ENCODE measurements at regions not wholly inside any gene's neighbourhood (a gene's known extent, or its start where the extent isn't known, plus 50 kb on each side); places are given as distances from the start of the nearest gene placed in this dataset.

- Mint-ChIP-seq H3K27me3 (ENCODE audit: insufficient read depth, low read depth) (no peaks in the 10 kb centered on the region), H3K36me3 (no peaks in the 10 kb centered on the region), H3K4me1 (no peaks in the 10 kb centered on the region), H3K4me3 (no peak overlapping the region), H3K9me3 (no peaks in the 10 kb centered on the region), H3K27ac (no peak overlapping the region)
- Histone ChIP-seq H3K4me1 (no peaks in the 10 kb centered on the region), H3K27ac (no peak overlapping the region), H3K9me3 (ENCODE audit: low read depth) (no peaks in the 10 kb centered on the region), H3K4me3 (no peak overlapping the region), H2AFZ (replicated peaks) (no peak overlapping the region), H3K27me3 (no peaks in the 10 kb centered on the region), H3K4me2 (no peak overlapping the region), H3K9ac (no peak overlapping the region), H3K36me3 (no peaks in the 10 kb centered on the region), H3F3A (ENCODE audit: low read depth) (no peaks in the 10 kb centered on the region), H4K20me1 (ENCODE audit: low read depth) (no peaks in the 10 kb centered on the region), H3K79me2 (ENCODE audit: low read depth) (no peaks in the 10 kb centered on the region)
- DNase-seq (ENCODE audit: low spot score): no peak
- TF ChIP-seq EZH2 (IDR thresholded peaks at IDR 0.05): no peak
- no peak for TF ChIP-seq EZH2phosphoT487 (IDR thresholded peaks at IDR 0.05)
- no peak for TF ChIP-seq CTCF (IDR thresholded peaks at IDR 0.05)
Measured at GRCh38 chr5:121031491-121031890, 567.4 kb downstream of the PRR16 start.

- Histone ChIP-seq H3K4me1 (no peaks in the 10 kb centered on the region), H3K9ac (no peak overlapping the region), H4K20me1 (ENCODE audit: low read depth) (no peaks in the 10 kb centered on the region), H3K9me3 (ENCODE audit: low read depth) (no peaks in the 10 kb centered on the region), H3K4me3 (no peak overlapping the region), H3K27me3 (no peaks in the 10 kb centered on the region), H2AFZ (replicated peaks) (no peak overlapping the region), H3K36me3 (no peaks in the 10 kb centered on the region), H3F3A (ENCODE audit: low read depth) (no peaks in the 10 kb centered on the region), H3K79me2 (ENCODE audit: low read depth) (no peaks in the 10 kb centered on the region), H3K4me2 (no peak overlapping the region), H3K27ac (no peak overlapping the region)
- no peaks in the 10 kb centered on the region for H3K27me3 Mint-ChIP-seq (ENCODE audit: insufficient read depth, low read depth)
- no peak for DNase-seq (ENCODE audit: low spot score)
- H3K9me3 Mint-ChIP-seq: no peaks in the 10 kb centered on the region
- TF ChIP-seq EZH2phosphoT487 (IDR thresholded peaks at IDR 0.05) (no peak), EZH2 (IDR thresholded peaks at IDR 0.05) (no peak), CTCF (IDR thresholded peaks at IDR 0.05) (no peak)
- no peak overlapping the region for H3K27ac Mint-ChIP-seq
- H3K36me3 Mint-ChIP-seq: no peaks in the 10 kb centered on the region
- no peak overlapping the region for H3K4me3 Mint-ChIP-seq
- H3K4me1 Mint-ChIP-seq: no peaks in the 10 kb centered on the region
Measured at GRCh38 chr5:121033334-121033733, 569.2 kb downstream of the PRR16 start.

- no peak overlapping the region for H3K27ac ChIP-seq
- H3K4me3 ChIP-seq: no peak overlapping the region
- no peak overlapping the region for H2AFZ ChIP-seq (replicated peaks)
- H3K9ac ChIP-seq: no peak overlapping the region
- H3K27me3 ChIP-seq: no peaks in the 10 kb centered on the region
- no peaks in the 10 kb centered on the region for H3K79me2 ChIP-seq (ENCODE audit: low read depth)
- Mint-ChIP-seq H3K27ac (no peak overlapping the region), H3K36me3 (no peaks in the 10 kb centered on the region), H3K4me3 (no peak overlapping the region), H3K27me3 (ENCODE audit: insufficient read depth, low read depth) (no peaks in the 10 kb centered on the region), H3K9me3 (no peaks in the 10 kb centered on the region), H3K4me1 (no peaks in the 10 kb centered on the region)
- no peaks in the 10 kb centered on the region for H3K4me1 ChIP-seq
- no peaks in the 10 kb centered on the region for H3K9me3 ChIP-seq (ENCODE audit: low read depth)
- TF ChIP-seq EZH2 (IDR thresholded peaks at IDR 0.05): no peak
- TF ChIP-seq EZH2phosphoT487 (IDR thresholded peaks at IDR 0.05): no peak
- no peak for TF ChIP-seq CTCF (IDR thresholded peaks at IDR 0.05)
- H3K4me2 ChIP-seq: no peak overlapping the region
- H4K20me1 ChIP-seq (ENCODE audit: low read depth): no peaks in the 10 kb centered on the region
- no peak for DNase-seq (ENCODE audit: low spot score)
- no peaks in the 10 kb centered on the region for H3F3A ChIP-seq (ENCODE audit: low read depth)
- H3K36me3 ChIP-seq: no peaks in the 10 kb centered on the region
Measured at GRCh38 chr5:121038438-121038837, 574.3 kb downstream of the PRR16 start.

- TF ChIP-seq EZH2phosphoT487 (IDR thresholded peaks at IDR 0.05): no peak
- no peak for TF ChIP-seq EZH2 (IDR thresholded peaks at IDR 0.05)
- no peak for TF ChIP-seq CTCF (IDR thresholded peaks at IDR 0.05)
- no peak for DNase-seq (ENCODE audit: low spot score)
- Histone ChIP-seq H3K27me3 (no peaks in the 10 kb centered on the region), H3K4me1 (no peaks in the 10 kb centered on the region), H3F3A (ENCODE audit: low read depth) (no peaks in the 10 kb centered on the region), H4K20me1 (ENCODE audit: low read depth) (no peaks in the 10 kb centered on the region), H3K4me2 (no peak overlapping the region), H3K9me3 (ENCODE audit: low read depth) (no peaks in the 10 kb centered on the region), H2AFZ (replicated peaks) (no peak overlapping the region), H3K36me3 (no peaks in the 10 kb centered on the region), H3K4me3 (no peak overlapping the region), H3K27ac (no peak overlapping the region), H3K9ac (no peak overlapping the region), H3K79me2 (ENCODE audit: low read depth) (no peaks in the 10 kb centered on the region)
- Mint-ChIP-seq H3K9me3 (no peaks in the 10 kb centered on the region), H3K4me3 (no peak overlapping the region), H3K27me3 (ENCODE audit: insufficient read depth, low read depth) (no peaks in the 10 kb centered on the region), H3K36me3 (no peaks in the 10 kb centered on the region), H3K27ac (no peak overlapping the region), H3K4me1 (no peaks in the 10 kb centered on the region)
Measured at GRCh38 chr5:121049971-121050370, 585.9 kb downstream of the PRR16 start.

All from neural progenitor cell (in vitro differentiated cells).